ENCODE measurements at regions not wholly inside any gene's neighbourhood (a gene's known extent, or its start where the extent isn't known, plus 50 kb on each side); places are given as distances from the start of the nearest gene placed in this dataset.

GRCh38 chr18:51490417-51490816 lies 292.9 kb upstream of the MEX3C start:
- Histone ChIP-seq H3K9me3 (replicated peaks in 1 of 2; ENCODE audit: control insufficient read depth in 1 of 2, insufficient read depth in 1 of 2, low read length in 2 of 2) (no peaks in the 10 kb centered on the region), H2AFZ (ENCODE audit: insufficient read depth, low read depth, low read length, poor library complexity, severe bottlenecking) (no peak overlapping the region), H3K9ac (ENCODE audit: insufficient read depth, low read length, poor library complexity, severe bottlenecking) (no peak overlapping the region), H3K4me3 (replicated peaks in 1 of 3; ENCODE audit: low read depth in 2 of 3, low read length in 3 of 3) (no peak overlapping the region), H3K27me3 (ENCODE audit: control insufficient read depth in 2 of 2, insufficient read depth in 2 of 2, low read length in 2 of 2) (no peaks in the 10 kb centered on the region), H3K4me1 (ENCODE audit: control insufficient read depth in 1 of 2, insufficient read depth in 2 of 2, low read length in 2 of 2) (no peaks in the 10 kb centered on the region), H3K36me3 (replicated peaks in 1 of 2; ENCODE audit: control insufficient read depth in 1 of 2, insufficient read depth in 2 of 2, low read length in 2 of 2) (no peaks in the 10 kb centered on the region), H3K79me2 (ENCODE audit: insufficient read depth, low read length) (no peaks in the 10 kb centered on the region), H3K27ac (ENCODE audit: low read depth in 1 of 2, low read length in 2 of 2) (no peak overlapping the region), H3K4me2 (replicated peaks; ENCODE audit: extremely low read depth, low read length, poor library complexity, severe bottlenecking) (no peak overlapping the region), H4K20me1 (ENCODE audit: insufficient read depth, low read length) (no peaks in the 10 kb centered on the region)
- no peaks in the 10 kb centered on the region for H3K4me1 Mint-ChIP-seq
- no peaks in the 10 kb centered on the region for H3K36me3 Mint-ChIP-seq
- peaks cover 0 to 9% (median 6%) of the 10 kb centered on the region in 7 donors for H3K9me3 Mint-ChIP-seq
- intact Hi-C loops (cut with micrococcal nuclease) = no loop called here
- H3K4me3 Mint-ChIP-seq = no peak overlapping the region
- no peak overlapping the region for H3K27ac Mint-ChIP-seq
- WGBS (ENCODE audit: insufficient coverage) = 92% methylated on average over 3 of the region's 3 CpGs
- no peak for DNase-seq
- H3K27me3 Mint-ChIP-seq (ENCODE audit: low read depth in 3 of 3) = peaks cover 0 to 2% (median 1%) of the 10 kb centered on the region in 3 donors
- TF ChIP-seq CTCF (IDR thresholded peaks at IDR 0.05) = no peak

- Histone ChIP-seq H3K9ac (ENCODE audit: insufficient read depth, low read length, poor library complexity, severe bottlenecking) (no peak overlapping the region), H3K27me3 (ENCODE audit: control insufficient read depth in 2 of 2, insufficient read depth in 2 of 2, low read length in 2 of 2) (no peaks in the 10 kb centered on the region), H3K4me2 (replicated peaks; ENCODE audit: extremely low read depth, low read length, poor library complexity, severe bottlenecking) (no peak overlapping the region), H4K20me1 (ENCODE audit: insufficient read depth, low read length) (no peaks in the 10 kb centered on the region), H3K9me3 (replicated peaks in 1 of 2; ENCODE audit: control insufficient read depth in 1 of 2, insufficient read depth in 1 of 2, low read length in 2 of 2) (no peaks in the 10 kb centered on the region), H3K79me2 (ENCODE audit: insufficient read depth, low read length) (no peaks in the 10 kb centered on the region), H2AFZ (ENCODE audit: insufficient read depth, low read depth, low read length, poor library complexity, severe bottlenecking) (no peak overlapping the region), H3K4me3 (replicated peaks in 1 of 3; ENCODE audit: low read depth in 2 of 3, low read length in 3 of 3) (no peak overlapping the region), H3K36me3 (replicated peaks in 1 of 2; ENCODE audit: control insufficient read depth in 1 of 2, insufficient read depth in 2 of 2, low read length in 2 of 2) (no peaks in the 10 kb centered on the region), H3K27ac (ENCODE audit: low read depth in 1 of 2, low read length in 2 of 2) (no peak overlapping the region), H3K4me1 (ENCODE audit: control insufficient read depth in 1 of 2, insufficient read depth in 2 of 2, low read length in 2 of 2) (no peaks in the 10 kb centered on the region)
- intact Hi-C loops (cut with micrococcal nuclease) = no loop called here
- no peak for TF ChIP-seq CTCF (IDR thresholded peaks at IDR 0.05)
- no peaks in the 10 kb centered on the region for H3K36me3 Mint-ChIP-seq
- H3K9me3 Mint-ChIP-seq = peaks cover 0 to 9% (median 6%) of the 10 kb centered on the region in 7 donors
- WGBS (ENCODE audit: insufficient coverage) = 100% methylated on average over 2 of the region's 3 CpGs
- no peak overlapping the region for H3K4me3 Mint-ChIP-seq
- no peak for DNase-seq
- no peaks in the 10 kb centered on the region for H3K4me1 Mint-ChIP-seq
- H3K27ac Mint-ChIP-seq = no peak overlapping the region
- peaks cover 0 to 2% (median 1%) of the 10 kb centered on the region in 3 donors for H3K27me3 Mint-ChIP-seq (ENCODE audit: low read depth in 3 of 3)
These were observed 293.4 kb upstream of the MEX3C start for GRCh38 chr18:51490860-51491259.

All from CD14-positive monocyte (primary cell).